Transverse colon (tissue), 4 donors: ENCODE measurements at regions not wholly inside any gene's neighbourhood (a gene's known extent, or its start where the extent isn't known, plus 50 kb on each side); places are given as distances from the start of the nearest gene placed in this dataset.

Experiments used
- EP300 ChIP-seq: sonication (generic); formaldehyde crosslinking; IDR thresholded peaks from one replicate; pipeline ENCODE4 v1.6.1; 2017; ENCODE audit warnings: antibody characterized with exemption, low read depth
- POLR2A ChIP-seq: fragments of 450-650 bp; IDR thresholded peaks from one replicate; pipeline ENCODE4 v1.6.1; 2016; ENCODE audit warnings: antibody characterized with exemption, mild to moderate bottlenecking, moderate library complexity
- POLR2AphosphoS5 ChIP-seq, 3 donors: sonication (generic); formaldehyde crosslinking; IDR thresholded peaks; one replicate each; pipeline ENCODE4 v1.6.1; 2016; ENCODE audit warnings: antibody characterized with exemption in 3 of 3
- TF ChIP-seq, protein P1 (sequence below), 5 experiments: fragments of 200-600 bp in 3 of 5; fragments of 450-650 bp in 2 of 5; sonication (generic) in 3 of 5; IDR thresholded peaks; 1 replicate in 2 of 5; 2 replicates in 3 of 5; pipeline ENCODE4 v1.5.1; 2016 to 2017; ENCODE audit warnings: antibody characterized with exemption in 5 of 5, inconsistent platforms in 3 of 5, mild to moderate bottlenecking in 2 of 5, moderate library complexity in 1 of 5

DNA sequence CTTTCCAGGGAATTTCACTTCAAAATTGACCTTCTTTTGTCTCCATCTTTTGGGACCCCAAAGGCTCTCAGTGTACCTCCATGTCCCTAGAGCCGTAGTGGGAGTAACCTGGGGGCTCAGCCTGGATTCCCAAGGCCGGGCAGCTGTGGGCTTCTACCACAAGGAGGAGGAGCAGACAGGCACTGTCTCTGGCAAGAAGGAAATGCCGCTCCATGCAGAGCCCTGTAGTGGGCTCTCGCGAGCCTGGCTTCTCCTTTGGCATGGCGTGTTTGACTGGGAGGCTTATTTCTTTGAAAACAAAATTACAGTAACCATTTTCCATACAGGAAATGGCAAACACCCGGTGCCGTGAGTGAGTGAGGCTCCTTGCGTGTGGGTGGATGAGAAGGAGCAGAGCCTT, 76.8 kb upstream of the FAM180A start:
- TF ChIP-seq POLR2A (no peak), EP300 (no peak), POLR2AphosphoS5 (IDR thresholded peaks at IDR 0.05) (no peak)
- TF ChIP-seq, protein P1, sequence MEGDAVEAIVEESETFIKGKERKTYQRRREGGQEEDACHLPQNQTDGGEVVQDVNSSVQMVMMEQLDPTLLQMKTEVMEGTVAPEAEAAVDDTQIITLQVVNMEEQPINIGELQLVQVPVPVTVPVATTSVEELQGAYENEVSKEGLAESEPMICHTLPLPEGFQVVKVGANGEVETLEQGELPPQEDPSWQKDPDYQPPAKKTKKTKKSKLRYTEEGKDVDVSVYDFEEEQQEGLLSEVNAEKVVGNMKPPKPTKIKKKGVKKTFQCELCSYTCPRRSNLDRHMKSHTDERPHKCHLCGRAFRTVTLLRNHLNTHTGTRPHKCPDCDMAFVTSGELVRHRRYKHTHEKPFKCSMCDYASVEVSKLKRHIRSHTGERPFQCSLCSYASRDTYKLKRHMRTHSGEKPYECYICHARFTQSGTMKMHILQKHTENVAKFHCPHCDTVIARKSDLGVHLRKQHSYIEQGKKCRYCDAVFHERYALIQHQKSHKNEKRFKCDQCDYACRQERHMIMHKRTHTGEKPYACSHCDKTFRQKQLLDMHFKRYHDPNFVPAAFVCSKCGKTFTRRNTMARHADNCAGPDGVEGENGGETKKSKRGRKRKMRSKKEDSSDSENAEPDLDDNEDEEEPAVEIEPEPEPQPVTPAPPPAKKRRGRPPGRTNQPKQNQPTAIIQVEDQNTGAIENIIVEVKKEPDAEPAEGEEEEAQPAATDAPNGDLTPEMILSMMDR (IDR thresholded peaks at IDR 0.05): no peak
